ENCODE measurements at regions not wholly inside any gene's neighbourhood (a gene's known extent, or its start where the extent isn't known, plus 50 kb on each side); places are given as distances from the start of the nearest gene placed in this dataset.

DNA sequence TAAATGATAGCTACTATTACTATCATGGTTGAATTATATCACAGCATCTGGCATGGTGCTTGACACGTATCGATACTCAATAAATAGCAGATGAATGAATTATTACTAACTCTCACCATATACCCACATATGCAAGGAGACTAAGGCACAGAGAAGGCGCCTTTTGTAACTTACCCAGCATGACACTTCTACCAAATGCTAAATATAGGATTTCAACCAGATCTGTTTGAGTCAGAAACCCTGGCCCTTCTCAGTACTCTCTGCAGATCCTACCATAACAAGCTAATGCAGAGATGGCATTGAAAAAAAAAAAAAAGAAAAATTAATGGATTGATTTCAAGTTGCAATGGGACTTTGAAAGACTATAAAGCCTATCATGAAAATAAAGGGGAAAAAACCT, 219.5 kb downstream of the DHX15 start:
- TF ChIP-seq, protein P1, sequence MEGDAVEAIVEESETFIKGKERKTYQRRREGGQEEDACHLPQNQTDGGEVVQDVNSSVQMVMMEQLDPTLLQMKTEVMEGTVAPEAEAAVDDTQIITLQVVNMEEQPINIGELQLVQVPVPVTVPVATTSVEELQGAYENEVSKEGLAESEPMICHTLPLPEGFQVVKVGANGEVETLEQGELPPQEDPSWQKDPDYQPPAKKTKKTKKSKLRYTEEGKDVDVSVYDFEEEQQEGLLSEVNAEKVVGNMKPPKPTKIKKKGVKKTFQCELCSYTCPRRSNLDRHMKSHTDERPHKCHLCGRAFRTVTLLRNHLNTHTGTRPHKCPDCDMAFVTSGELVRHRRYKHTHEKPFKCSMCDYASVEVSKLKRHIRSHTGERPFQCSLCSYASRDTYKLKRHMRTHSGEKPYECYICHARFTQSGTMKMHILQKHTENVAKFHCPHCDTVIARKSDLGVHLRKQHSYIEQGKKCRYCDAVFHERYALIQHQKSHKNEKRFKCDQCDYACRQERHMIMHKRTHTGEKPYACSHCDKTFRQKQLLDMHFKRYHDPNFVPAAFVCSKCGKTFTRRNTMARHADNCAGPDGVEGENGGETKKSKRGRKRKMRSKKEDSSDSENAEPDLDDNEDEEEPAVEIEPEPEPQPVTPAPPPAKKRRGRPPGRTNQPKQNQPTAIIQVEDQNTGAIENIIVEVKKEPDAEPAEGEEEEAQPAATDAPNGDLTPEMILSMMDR (IDR thresholded peaks at IDR 0.05) = no peak

DNA sequence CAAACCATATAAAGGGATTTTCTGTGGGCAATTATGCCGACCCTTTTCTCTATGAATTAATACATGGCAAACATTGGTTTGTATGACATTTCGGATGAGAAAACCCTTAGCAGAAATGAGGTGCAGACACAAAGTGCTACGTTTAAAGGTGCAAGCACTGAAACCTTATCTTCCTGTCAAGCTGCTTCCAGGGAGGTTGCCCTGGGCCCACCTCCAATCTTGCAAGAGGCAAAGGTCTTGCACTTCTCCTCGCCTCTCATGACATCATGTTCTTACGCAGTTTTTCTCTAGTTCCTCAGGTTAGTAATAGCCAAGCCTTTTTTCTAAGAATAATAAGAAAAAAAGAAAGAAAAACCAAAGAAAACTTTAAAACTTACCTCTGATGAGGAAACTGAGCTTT, 220.1 kb downstream of the DHX15 start:
- TF ChIP-seq, protein P1 (IDR thresholded peaks at IDR 0.05) = no peak

DNA sequence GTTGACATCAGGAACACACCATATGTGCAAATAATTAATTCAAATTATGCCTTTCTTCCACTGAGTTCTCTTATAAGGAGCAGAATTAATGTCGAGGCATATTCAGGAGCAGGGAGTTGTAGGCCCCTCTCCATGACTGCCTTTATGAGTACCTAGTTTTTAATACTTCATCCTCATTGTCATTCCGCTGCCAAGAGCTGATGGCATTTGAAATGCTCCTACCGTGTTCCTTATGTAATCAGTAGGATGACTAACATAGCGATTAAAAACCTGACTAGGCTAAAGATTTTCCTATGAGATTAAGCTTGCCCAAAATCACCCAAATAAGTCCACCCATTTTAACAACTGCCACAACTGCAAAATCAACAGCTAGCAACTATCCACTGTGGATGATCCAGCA, 220.6 kb downstream of the DHX15 start:
- TF ChIP-seq, protein P1 (IDR thresholded peaks at IDR 0.05) = no peak

DNA sequence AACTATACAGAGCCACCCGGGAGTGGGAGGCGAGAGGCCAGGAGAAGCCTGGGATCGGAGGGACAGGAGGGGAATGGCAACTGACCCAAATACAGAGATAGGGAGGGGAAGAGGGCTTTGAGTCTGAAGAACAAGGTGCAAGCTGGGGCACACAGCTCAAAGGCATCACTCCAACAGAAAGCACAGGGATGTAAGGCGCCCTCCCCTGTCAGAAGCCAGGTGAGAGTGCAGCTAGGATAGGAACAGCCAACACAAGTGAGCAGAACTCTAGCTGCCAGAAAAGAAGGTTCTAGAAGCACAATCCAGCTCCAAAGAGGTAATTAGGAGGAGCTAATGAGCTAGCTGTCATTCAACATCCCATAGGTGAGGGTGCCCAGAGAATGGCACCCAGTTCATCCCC, 232.2 kb downstream of the DHX15 start:
- TF ChIP-seq, protein P1 (IDR thresholded peaks at IDR 0.05) = no peak

DNA sequence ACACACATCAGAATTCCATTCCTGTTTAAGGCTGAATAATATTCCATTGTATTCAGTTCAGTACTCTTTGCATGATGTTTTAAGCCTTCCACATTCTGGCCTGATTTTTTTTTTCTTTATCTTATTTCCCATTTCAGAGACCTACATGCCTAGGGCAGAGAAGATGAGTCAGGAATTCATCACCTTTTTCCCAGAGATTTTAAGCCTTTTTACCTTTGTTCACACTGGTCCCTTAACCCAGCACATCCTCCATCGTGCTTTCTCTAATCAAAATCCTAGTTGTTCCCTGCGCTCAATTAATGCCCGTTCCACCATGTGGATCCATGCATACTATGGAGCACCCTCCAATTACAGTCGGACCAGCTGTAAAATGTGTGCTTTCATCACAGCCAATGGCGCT, 245.1 kb downstream of the DHX15 start:
- TF ChIP-seq, protein P1 (IDR thresholded peaks at IDR 0.05) = no peak

GRCh38 chr4:24337451-24338190, 246.7 kb downstream of the DHX15 start:
- TF ChIP-seq, protein P1 (IDR thresholded peaks at IDR 0.05) = no peak

DNA sequence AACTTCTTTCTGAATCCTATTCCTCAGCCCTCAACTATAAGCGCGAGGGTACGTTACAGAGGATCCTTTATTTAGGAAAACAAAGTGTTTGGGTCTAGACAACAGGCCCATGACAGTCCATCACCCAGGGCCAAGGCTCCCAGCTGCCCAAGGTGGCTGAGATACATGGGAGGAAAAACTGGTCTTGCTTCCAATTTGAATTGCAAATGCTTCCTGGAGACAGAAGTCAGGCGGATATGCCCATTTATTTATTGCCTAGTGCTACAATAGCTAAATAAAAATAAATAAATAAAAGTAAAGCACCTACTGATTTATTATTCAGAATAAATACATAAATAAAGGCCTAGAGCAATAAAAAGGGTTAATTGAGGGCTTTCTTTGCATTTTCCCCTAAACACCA, 248.7 kb downstream of the DHX15 start:
- TF ChIP-seq, protein P1 (IDR thresholded peaks at IDR 0.05) = no peak

- TF ChIP-seq, protein P1 (IDR thresholded peaks at IDR 0.05) = no peak
Measured at GRCh38 chr4:24334906-24335305, 249.4 kb downstream of the DHX15 start.
